H1 (cell line): ENCODE measurements at regions not wholly inside any gene's neighbourhood (a gene's known extent, or its start where the extent isn't known, plus 50 kb on each side); places are given as distances from the start of the nearest gene placed in this dataset.

Source experiments
- CTCF ChIA-PET: fragments of 300-600 bp; sonication (Branson Sonifier 250); formaldehyde crosslinking; loops from one replicate; lab custom pipeline; 2021; ENCODE audit not compliant: partially characterized antibody; lab: Charles Lee
- POLR2A ChIA-PET: fragments of 300-600 bp; sonication (Branson Sonifier 250); formaldehyde crosslinking; loops from one replicate; lab custom pipeline; 2021; ENCODE audit warnings: inconsistent platforms; ENCODE audit not compliant: partially characterized antibody; lab: Charles Lee
- DNase-seq, 2 experiments: peaks; one replicate each; pipeline versions ENCODE4 v3.0.0 to v3.0.0-alpha.2; 2010 to 2022; ENCODE audit warnings: low spot score in 2 of 2, low read depth in 1 of 2, mixed read lengths in 1 of 2
- FAIRE-seq: peaks from 2 replicates; lab custom pipeline; 2011; peaks lifted over from hg19 to GRCh38; lab: Jason Lieb, UNC
- H2AFZ ChIP-seq: 2 replicates; pipeline ENCODE4 v1.8.1; 2012; ENCODE audit warnings: low read length, inconsistent platforms
- H2AK5ac ChIP-seq: 2 replicates; pipeline ENCODE4 v1.6.1; 2013; ENCODE audit warnings: low read depth, low read length
- H2BK120ac ChIP-seq: replicated peaks from 2 replicates; pipeline ENCODE3; 2013; ENCODE audit warnings: low read depth, low read length, inconsistent platforms
- H2BK12ac ChIP-seq: 2 replicates; pipeline ENCODE4 v1.6.1; 2013; ENCODE audit warnings: low read depth, low read length
- H2BK15ac ChIP-seq: 2 replicates; pipeline ENCODE4 v1.6.1; 2013; ENCODE audit warnings: low read length
- H2BK20ac ChIP-seq: 2 replicates; pipeline ENCODE4 v1.6.1; 2013; ENCODE audit warnings: low read length
- H2BK5ac ChIP-seq: 2 replicates; pipeline ENCODE4 v1.6.1; 2013; ENCODE audit warnings: low read depth, low read length
- H3K14ac ChIP-seq: 2 replicates; pipeline ENCODE4 v1.6.1; 2013; ENCODE audit warnings: inconsistent platforms; ENCODE audit not compliant: insufficient read length
- H3K18ac ChIP-seq: 2 replicates; pipeline ENCODE4 v1.6.1; 2013; ENCODE audit warnings: low read length; ENCODE audit errors: extremely low read depth
- H3K23ac ChIP-seq: 2 replicates; pipeline ENCODE4 v1.6.1; 2013; ENCODE audit warnings: inconsistent platforms; ENCODE audit not compliant: insufficient read length
- H3K23me2 ChIP-seq: 2 replicates; pipeline ENCODE4 v1.6.1; 2013; ENCODE audit warnings: low read depth, low read length
- H3K27ac ChIP-seq: 2 replicates; pipeline ENCODE4 v1.6.1; 2011; ENCODE audit warnings: low read depth, low read length, inconsistent platforms
- H3K27me3 ChIP-seq, 4 experiments: replicated peaks in 1 of 4; 1 replicate in 1 of 4; 2 replicates in 3 of 4; pipeline versions ENCODE4 v1.6.1 to v1.8.1; 2011 to 2013; ENCODE audit warnings: low read length in 3 of 4, mild to moderate bottlenecking in 3 of 4, inconsistent platforms in 2 of 4, mixed read lengths in 2 of 4, moderate library complexity in 1 of 4; ENCODE audit not compliant: control insufficient read depth in 3 of 4, insufficient read depth in 3 of 4; ENCODE audit errors: extremely low read depth in 1 of 4
- H3K36me3 ChIP-seq, 4 experiments: 2 replicates each; pipeline versions ENCODE4 v1.6.1 to v1.8.1; 2011 to 2013; ENCODE audit warnings: mild to moderate bottlenecking in 4 of 4, low read length in 3 of 4, moderate library complexity in 2 of 4, control low read depth in 1 of 4, inconsistent platforms in 1 of 4; ENCODE audit not compliant: insufficient read depth in 4 of 4, control insufficient read depth in 2 of 4
- H3K4ac ChIP-seq: replicated peaks from 2 replicates; pipeline ENCODE3; 2013; ENCODE audit warnings: low read length, low read depth, mixed read lengths, inconsistent platforms; ENCODE audit not compliant: insufficient read length
- H3K4me1 ChIP-seq, 4 experiments: replicated peaks in 1 of 4; 1 replicate in 1 of 4; 2 replicates in 3 of 4; pipeline versions ENCODE4 v1.6.1 to v1.8.1; 2011 to 2013; ENCODE audit warnings: low read length in 3 of 4, inconsistent platforms in 2 of 4, mixed read lengths in 1 of 4; ENCODE audit not compliant: insufficient read depth in 4 of 4, control insufficient read depth in 3 of 4
- H3K4me2 ChIP-seq, 2 experiments: 2 replicates each; pipeline versions ENCODE4 v1.6.1 to v1.8.1; 2011 to 2013; ENCODE audit warnings: low read depth in 2 of 2, low read length in 2 of 2, control low read depth in 1 of 2, inconsistent platforms in 1 of 2, mild to moderate bottlenecking in 1 of 2; ENCODE audit not compliant: insufficient read depth in 1 of 2
- H3K4me3 ChIP-seq, 4 experiments: fragments of 200-600, 300-600 bp in 1 of 4; sonication (generic), shearing (Covaris generic), sonication (Bioruptor Twin) in 1 of 4; 2 replicates each; pipeline versions ENCODE4 v1.5.1 to v1.8.1; 2011 to 2016; ENCODE audit warnings: low read length in 4 of 4, low read depth in 3 of 4, control low read depth in 2 of 4, inconsistent platforms in 2 of 4, mild to moderate bottlenecking in 2 of 4, mixed read lengths in 1 of 4, moderate library complexity in 1 of 4; ENCODE audit not compliant: insufficient read depth in 2 of 4; ENCODE audit errors: extremely low read depth in 1 of 4
- H3K56ac ChIP-seq: replicated peaks from 2 replicates; pipeline ENCODE3; 2013; ENCODE audit warnings: low read depth, mild to moderate bottlenecking, mixed read lengths, low read length, inconsistent platforms; ENCODE audit not compliant: insufficient read length
- H3K79me1 ChIP-seq: 2 replicates; pipeline ENCODE4 v1.6.1; 2013; ENCODE audit warnings: low read depth, low read length, control low read depth
- H3K79me2 ChIP-seq, 2 experiments: 2 replicates each; pipeline versions ENCODE4 v1.6.1 to v1.8.1; 2012 to 2013; ENCODE audit warnings: low read length in 2 of 2, mild to moderate bottlenecking in 2 of 2, inconsistent platforms in 1 of 2; ENCODE audit not compliant: insufficient read depth in 2 of 2, control insufficient read depth in 1 of 2
- H3K9ac ChIP-seq, 4 experiments: replicated peaks in 1 of 4; 1 replicate in 1 of 4; 2 replicates in 3 of 4; pipeline versions ENCODE4 v1.6.1 to v1.8.1; 2011 to 2013; ENCODE audit warnings: low read depth in 3 of 4, low read length in 3 of 4, control low read depth in 2 of 4, mild to moderate bottlenecking in 2 of 4, moderate library complexity in 2 of 4, inconsistent platforms in 1 of 4; ENCODE audit errors: extremely low read depth in 1 of 4
- H3K9me3 ChIP-seq, 2 experiments: 2 replicates each; pipeline versions ENCODE4 v1.6.1 to v1.8.1; 2012 to 2013; ENCODE audit warnings: mild to moderate bottlenecking in 2 of 2, moderate library complexity in 2 of 2, control low read depth in 1 of 2, inconsistent platforms in 1 of 2, low read depth in 1 of 2, low read length in 1 of 2, mixed read lengths in 1 of 2; ENCODE audit not compliant: insufficient read depth in 2 of 2
- H4K20me1 ChIP-seq, 2 experiments: replicated peaks in 1 of 2; 2 replicates each; pipeline versions ENCODE3 to v1.8.1; 2011 to 2013; ENCODE audit warnings: inconsistent platforms in 2 of 2, low read length in 2 of 2, mild to moderate bottlenecking in 1 of 2; ENCODE audit not compliant: insufficient read depth in 2 of 2, control insufficient read depth in 1 of 2
- H4K5ac ChIP-seq: 2 replicates; pipeline ENCODE4 v1.6.1; 2013; ENCODE audit warnings: low read length, low read depth, mixed read lengths, inconsistent platforms; ENCODE audit not compliant: insufficient read length
- H4K8ac ChIP-seq: 2 replicates; pipeline ENCODE4 v1.8.0; 2013; ENCODE audit warnings: mild to moderate bottlenecking, moderate library complexity, low read length, inconsistent platforms; ENCODE audit not compliant: insufficient read depth; ENCODE audit errors: extremely low read depth
- H4K91ac ChIP-seq: replicated peaks from 2 replicates; pipeline ENCODE3; 2013; ENCODE audit warnings: low read length, mixed read lengths, inconsistent platforms; ENCODE audit not compliant: insufficient read length
- ASH2L ChIP-seq: fragments of 200-600, 300-600 bp; sonication (generic); IDR thresholded peaks from one replicate; pipeline ENCODE4 v1.7.1; 2017; ENCODE audit warnings: low read length
- CEBPB ChIP-seq: IDR thresholded peaks from 2 replicates; pipeline ENCODE4 v1.6.1; 2012; ENCODE audit warnings: low read depth, low read length
- CHD2 ChIP-seq: IDR thresholded peaks from 2 replicates; pipeline ENCODE4 v1.6.1; 2012; ENCODE audit warnings: low read length, improper control_type of control experiment
- KDM1A ChIP-seq: fragments of 200-600, 300-600 bp; sonication (generic); IDR thresholded peaks from 2 replicates; pipeline ENCODE4 v1.7.1; 2016; ENCODE audit warnings: mild to moderate bottlenecking, low read length, borderline replicate concordance
- MAFK ChIP-seq: IDR thresholded peaks from 2 replicates; pipeline ENCODE4 v1.6.1; 2012; ENCODE audit warnings: low read depth, mild to moderate bottlenecking, improper control_type of control experiment, low read length
- PHF8 ChIP-seq: fragments of 200-600 bp; sonication (generic); conservative IDR thresholded peaks from 2 replicates; pipeline ENCODE4 v1.7.1; 2012; ENCODE audit warnings: low read depth, mild to moderate bottlenecking, inconsistent platforms, low read length, moderate library complexity
- YY1 ChIP-seq: IDR thresholded peaks from 2 replicates; pipeline ENCODE4 v1.6.1; 2011; ENCODE audit warnings: low read depth, mild to moderate bottlenecking, low read length
- WGBS, 2 experiments: shearing (Covaris generic) in 1 of 2; methylation state at CpG; one replicate each; pipeline versions ENCODE4 v1.1.6 to v1.1.7; 2013 to 2015; ENCODE audit warnings: low lambda C conversion rate in 2 of 2, mixed read lengths in 2 of 2, inconsistent platforms in 1 of 2, low coverage in 1 of 2, missing lambda C conversion rate in 1 of 2; ENCODE audit not compliant: insufficient replicate concordance in 2 of 2, insufficient coverage in 1 of 2, insufficient read length in 1 of 2; ENCODE audit errors: extremely low coverage in 1 of 2, missing lambda C conversion rate in 1 of 2; 5-methylcytosine and 5-hydroxymethylcytosine counted together
- TF ChIP-seq, protein P1 (sequence below): IDR thresholded peaks from 2 replicates; pipeline ENCODE4 v1.6.1; 2011; ENCODE audit warnings: low read depth, mild to moderate bottlenecking, low read length; ENCODE audit not compliant: insufficient read depth

DNA sequence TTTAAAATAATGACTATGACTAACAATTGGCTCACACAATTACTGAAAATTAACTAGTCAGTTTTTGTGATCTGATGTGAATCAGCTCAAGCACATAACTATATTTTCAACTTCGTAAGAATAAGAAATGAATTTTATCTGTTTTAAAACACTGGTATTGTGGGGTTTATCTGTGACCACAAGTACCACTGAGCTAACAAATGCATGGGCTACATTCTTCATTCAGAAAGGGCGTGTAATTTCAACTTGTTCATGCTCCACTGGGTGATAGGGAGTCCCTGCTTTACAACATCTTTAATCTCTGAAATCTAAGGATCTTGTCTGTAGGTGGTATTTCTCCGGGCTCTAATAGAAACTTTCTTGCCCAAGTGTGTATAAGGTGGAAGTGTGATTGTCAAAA, 1311.5 kb upstream of the GJE1 start:
- H3K27me3 ChIP-seq, result no peaks in the 10 kb centered on the region
- H3K9me3 ChIP-seq, result no peaks in the 10 kb centered on the region
- no peak overlapping the region for H3K27ac ChIP-seq
- H3K4ac ChIP-seq, result no peak overlapping the region
- H2BK15ac ChIP-seq, result no peak overlapping the region
- H2BK12ac ChIP-seq, result no peak overlapping the region
- no peak overlapping the region for H2BK20ac ChIP-seq
- no peak overlapping the region for H3K23ac ChIP-seq
- H2AFZ ChIP-seq, result no peak overlapping the region
- H3K18ac ChIP-seq, result no peak overlapping the region
- H4K8ac ChIP-seq, result no peak overlapping the region
- no peak overlapping the region for H2BK5ac ChIP-seq
- H3K23me2 ChIP-seq, result no peaks in the 10 kb centered on the region
- ChIA-PET POLR2A (no interaction called here), CTCF (no interaction called here)
- no peaks in the 10 kb centered on the region for H3K4me1 ChIP-seq
- no peaks in the 10 kb centered on the region for H4K20me1 ChIP-seq
- H3K9ac ChIP-seq, result no peak overlapping the region
- FAIRE-seq (no peak), DNase-seq (no peak)
- no peak overlapping the region for H3K4me2 ChIP-seq
- WGBS, 2 experiments, result 87% methylated on average over 3 of the region's 3 CpGs; no CpG with 5 or more reads in 1 of the 2 experiments
- H4K91ac ChIP-seq, result no peak overlapping the region
- no peak overlapping the region for H2BK120ac ChIP-seq
- H3K79me1 ChIP-seq, result no peaks in the 10 kb centered on the region
- no peak overlapping the region for H3K14ac ChIP-seq
- no peak overlapping the region for H4K5ac ChIP-seq
- TF ChIP-seq CEBPB (no peak), YY1 (no peak), KDM1A (no peak), CHD2 (no peak), ASH2L (no peak), MAFK (no peak), PHF8 (no peak)
- TF ChIP-seq, protein P1, sequence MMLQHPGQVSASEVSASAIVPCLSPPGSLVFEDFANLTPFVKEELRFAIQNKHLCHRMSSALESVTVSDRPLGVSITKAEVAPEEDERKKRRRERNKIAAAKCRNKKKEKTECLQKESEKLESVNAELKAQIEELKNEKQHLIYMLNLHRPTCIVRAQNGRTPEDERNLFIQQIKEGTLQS, result no peak
- no peak overlapping the region for H3K4me3 ChIP-seq
- no peaks in the 10 kb centered on the region for H3K79me2 ChIP-seq
- no peaks in the 10 kb centered on the region for H3K36me3 ChIP-seq
- H3K56ac ChIP-seq, result no peak overlapping the region
- H2AK5ac ChIP-seq, result no peak overlapping the region
